ENCODE measurements at regions not wholly inside any gene's neighbourhood (a gene's known extent, or its start where the extent isn't known, plus 50 kb on each side); places are given as distances from the start of the nearest gene placed in this dataset.
"Not testable (repeated sequence)": the region's sequence is repeated elsewhere in the genome, so short reads cannot be mapped to it uniquely, and the experiment has no call there.

GRCh38 chr10:34041871-34042270 lies 707.4 kb upstream of the NRP1 start:
- in situ Hi-C loops (cut with HindIII; ENCODE audit: low sequenced_read_pairs) = no loop called here
- no peak for TF ChIP-seq CTCF (IDR thresholded peaks at IDR 0.05; ENCODE audit: low read depth, low read length, missing control alignments)
- no peak for DNase-seq (ENCODE audit: low read depth)

GRCh38 chr10:34037499-34037898 lies 703.0 kb upstream of the NRP1 start:
- in situ Hi-C loops (cut with HindIII; ENCODE audit: low sequenced_read_pairs) = no loop called here
- TF ChIP-seq CTCF (IDR thresholded peaks at IDR 0.05; ENCODE audit: low read depth, low read length, missing control alignments) = no peak
- DNase-seq (ENCODE audit: low read depth) = no peak
- no peak overlapping the region for H3K4me3 ChIP-seq (ENCODE audit: low read depth, low read length)

More at GRCh38 chr10:34041871-34042270, 707.4 kb upstream of the NRP1 start:
- H3K4me3 ChIP-seq (ENCODE audit: low read depth, low read length) = no peak overlapping the region

GRCh38 chr10:34035241-34035790 lies 700.8 kb upstream of the NRP1 start:
- DNase-seq (ENCODE audit: low read depth); in situ Hi-C loops (cut with HindIII; ENCODE audit: low sequenced_read_pairs); H3K4me3 ChIP-seq (ENCODE audit: low read depth, low read length): not testable (repeated sequence)

- no peak overlapping the region for H3K4me3 ChIP-seq (ENCODE audit: low read depth, low read length)
- DNase-seq (ENCODE audit: low read depth) = no peak
- in situ Hi-C loops (cut with HindIII; ENCODE audit: low sequenced_read_pairs) = no loop called here
- TF ChIP-seq CTCF (IDR thresholded peaks at IDR 0.05; ENCODE audit: low read depth, low read length, missing control alignments) = no peak
These were observed 698.6 kb upstream of the NRP1 start for GRCh38 chr10:34033078-34033477.

- no peak overlapping the region for H3K4me3 ChIP-seq (ENCODE audit: low read depth, low read length)
- no peak for DNase-seq (ENCODE audit: low read depth)
- no peak for TF ChIP-seq CTCF (IDR thresholded peaks at IDR 0.05; ENCODE audit: low read depth, low read length, missing control alignments)
- in situ Hi-C loops (cut with HindIII; ENCODE audit: low sequenced_read_pairs) = no loop called here
These were observed 698.1 kb upstream of the NRP1 start for GRCh38 chr10:34032564-34032963.

- DNase-seq (ENCODE audit: low read depth) = peak; percentile 36
- no peak for TF ChIP-seq CTCF (IDR thresholded peaks at IDR 0.05; ENCODE audit: low read depth, low read length, missing control alignments)
- in situ Hi-C loops (cut with HindIII; ENCODE audit: low sequenced_read_pairs) = no loop called here
- H3K4me3 ChIP-seq (ENCODE audit: low read depth, low read length) = no peak overlapping the region
These were observed 696.9 kb upstream of the NRP1 start for GRCh38 chr10:34031400-34031799.

- no peak for TF ChIP-seq CTCF (IDR thresholded peaks at IDR 0.05; ENCODE audit: low read depth, low read length, missing control alignments)
- in situ Hi-C loops (cut with HindIII; ENCODE audit: low sequenced_read_pairs) = no loop called here
- no peak for DNase-seq (ENCODE audit: low read depth)
- H3K4me3 ChIP-seq (ENCODE audit: low read depth, low read length) = no peak overlapping the region
These were observed 695.0 kb upstream of the NRP1 start for GRCh38 chr10:34029455-34029854.

Data from astrocyte of the cerebellum (primary cell).